GM12878 (cell line): ENCODE measurements at regions not wholly inside any gene's neighbourhood (a gene's known extent, or its start where the extent isn't known, plus 50 kb on each side); places are given as distances from the start of the nearest gene placed in this dataset.

Experiments used
- ATAC-seq: fragments of 200-7000 bp; cut with Tn5 transposase; 3 replicates; pipeline ENCODE4 v1.9.1; 2020; ENCODE audit warnings: mild to moderate bottlenecking, moderate library complexity
- BruUV-seq: library from RNA; stranded (reverse); fragments of 400-500 nt; replicated peaks from 2 replicates; lab custom pipeline; 2021; lab: Mats Ljungman, UMichigan
- CTCF ChIA-PET: fragments of 300-600 bp; sonication (Branson Sonifier 250); formaldehyde crosslinking; extraction: SDS; loops from one replicate; lab custom pipeline; 2021; ENCODE audit warnings: inconsistent platforms; lab: Yijun Ruan, JAX
- POLR2A ChIA-PET: fragments of 350-600 bp; formaldehyde crosslinking; extraction: SDS; loops from one replicate; lab custom pipeline; 2021; ENCODE audit warnings: inconsistent platforms; lab: Charles Lee
- RAD21 ChIA-PET: fragments of 300-600 bp; sonication (Branson Sonifier 250); formaldehyde crosslinking; loops from one replicate; lab custom pipeline; 2023; ENCODE audit warnings: antibody characterized with exemption; ENCODE audit not compliant: unreplicated experiment; lab: Charles Lee
- SMC1A ChIA-PET: fragments of 300-600 bp; sonication (Branson Sonifier 250); formaldehyde crosslinking; loops from one replicate; lab custom pipeline; 2023; ENCODE audit not compliant: unreplicated experiment, uncharacterized antibody; lab: Charles Lee
- DNase-seq: peaks from one replicate; pipeline ENCODE4 v3.0.0-alpha.2; 2011; ENCODE audit warnings: low read depth, low spot score
- FAIRE-seq: peaks from 3 replicates; lab custom pipeline; 2011; peaks lifted over from hg19 to GRCh38; lab: Jason Lieb, UNC
- H2AFZ ChIP-seq: 2 replicates; pipeline ENCODE4 v1.6.0; 2011; ENCODE audit warnings: low read depth, low read length, control low read depth; ENCODE audit not compliant: control insufficient read depth
- H3K27ac ChIP-seq: 2 replicates; pipeline ENCODE4 v1.5.1; 2011; ENCODE audit warnings: control low read depth; ENCODE audit not compliant: control insufficient read depth, insufficient read depth
- H3K27me3 ChIP-seq, 2 experiments: replicated peaks in 1 of 2; 2 replicates each; pipeline versions ENCODE4 v1.6.0 to v1.6.1; 2011; ENCODE audit warnings: low read length in 1 of 2; ENCODE audit not compliant: control insufficient read depth in 2 of 2, insufficient read depth in 2 of 2
- H3K36me3 ChIP-seq, 2 experiments: 2 replicates each; pipeline ENCODE4 v1.5.1; 2011; ENCODE audit warnings: low read length in 1 of 2; ENCODE audit not compliant: control insufficient read depth in 2 of 2, insufficient read depth in 2 of 2
- H3K4me1 ChIP-seq: 2 replicates; pipeline ENCODE4 v1.6.1; 2011; ENCODE audit warnings: mild to moderate bottlenecking, low read length, moderate library complexity, mixed read lengths; ENCODE audit not compliant: control insufficient read depth, insufficient read depth
- H3K4me2 ChIP-seq: 2 replicates; pipeline ENCODE4 v1.6.0; 2011; ENCODE audit warnings: control low read depth; ENCODE audit not compliant: control insufficient read depth, insufficient read depth
- H3K4me3 ChIP-seq: fragments of 200-600 bp; sonication (generic); 2 replicates; pipeline ENCODE4 v1.5.1; 2016
- H3K79me2 ChIP-seq: 2 replicates; pipeline ENCODE4 v1.6.0; 2011; ENCODE audit warnings: low read length; ENCODE audit not compliant: control insufficient read depth, insufficient read depth
- H3K9ac ChIP-seq: 2 replicates; pipeline ENCODE4 v1.8.0; 2011; ENCODE audit warnings: low read length, control low read depth, mixed read lengths; ENCODE audit not compliant: control insufficient read depth, insufficient read depth
- H3K9me3 ChIP-seq: replicated peaks from 3 replicates; pipeline ENCODE4 v1.5.1; 2011; ENCODE audit warnings: mild to moderate bottlenecking, low read length; ENCODE audit not compliant: control insufficient read depth, insufficient read depth
- H4K20me1 ChIP-seq: 2 replicates; pipeline ENCODE4 v1.6.0; 2011; ENCODE audit not compliant: control insufficient read depth, insufficient read depth
- ESRRA ChIP-seq: IDR thresholded peaks from 2 replicates; pipeline ENCODE4 v1.6.1; 2012; ENCODE audit warnings: mild to moderate bottlenecking, low read length, improper control_type of control experiment
- FOS ChIP-seq: IDR thresholded peaks from 3 replicates; pipeline ENCODE4 v1.6.1; 2011; ENCODE audit warnings: borderline replicate concordance; ENCODE audit not compliant: insufficient read length; ENCODE audit errors: extremely low read depth
- FOXK2 ChIP-seq: fragments of 450-650 bp; IDR thresholded peaks from 2 replicates; pipeline ENCODE4 v1.6.1; 2017; ENCODE audit warnings: mild to moderate bottlenecking, moderate library complexity
- NKRF ChIP-seq: fragments of 450-650 bp; conservative IDR thresholded peaks from 2 replicates; pipeline ENCODE4 v1.6.1; 2017; ENCODE audit warnings: mild to moderate bottlenecking, moderate library complexity
- SMARCA5 ChIP-seq: fragments of 450-650 bp; IDR thresholded peaks from 2 replicates; pipeline ENCODE4 v1.6.1; 2017; ENCODE audit warnings: mild to moderate bottlenecking
- YBX1 ChIP-seq: fragments of 450-650 bp; IDR thresholded peaks from 2 replicates; pipeline ENCODE4 v1.6.1; 2016; ENCODE audit warnings: antibody characterized with exemption
- WGBS: methylation state at CpG from one replicate; pipeline ENCODE4 v1.1.6; 2016; ENCODE audit warnings: low lambda C conversion rate; ENCODE audit not compliant: insufficient replicate concordance, insufficient coverage; ENCODE audit errors: missing lambda C conversion rate; 5-methylcytosine and 5-hydroxymethylcytosine counted together
- in situ Hi-C: fragments of 300-500 bp; cut with MboI; formaldehyde crosslinking; loops from 9 replicates; pipeline ENCODE4 v1.14.3; 2018; ENCODE audit warnings: mixed read lengths
- intact Hi-C: fragments of 100-400 bp; cut with micrococcal nuclease; formaldehyde crosslinking; loops from one replicate; pipeline ENCODE4 v1.14.2; 2022; ENCODE audit not compliant: unreplicated experiment

GRCh38 chr6:130699742-130700141, 127.5 kb upstream of the SMLR1 start:
- no peak for ATAC-seq
- H3K9ac ChIP-seq: no peak overlapping the region
- H4K20me1 ChIP-seq: no peaks in the 10 kb centered on the region
- POLR2A ChIA-PET: no interaction called here
- intact Hi-C loops (loop anchor here (2.0 to 10.0 kb wide), 4 partner anchors 77 to 645 kb away; no protein-coding TSS in a partner anchor), in situ Hi-C loops (loop anchor here (5.0 kb wide), 1 partner anchor 377 kb away; no protein-coding TSS in a partner anchor)
- H3K4me3 ChIP-seq: no peak overlapping the region
- no peaks in the 10 kb centered on the region; the same call in 2 of the 3 replicates for H3K9me3 ChIP-seq
- BruUV-seq: no TSS peak
- FAIRE-seq: no peak
- CTCF ChIA-PET: interaction anchor here (0.7 to 6.5 kb wide), 9 partner anchors 9 to 373 kb away, joined by 3 to 200 read pairs (median 5); partner anchors contain the start of gene TMEM200A
- H3K27me3 ChIP-seq: no peaks in the 10 kb centered on the region
- H3K36me3 ChIP-seq: no peaks in the 10 kb centered on the region
- H3K79me2 ChIP-seq: no peaks in the 10 kb centered on the region
- no peak for TF ChIP-seq NKRF
- no peak for TF ChIP-seq SMARCA5
- no peak for TF ChIP-seq FOXK2
- TF ChIP-seq FOS: no peak
- TF ChIP-seq ESRRA: no peak
- no peak for TF ChIP-seq YBX1
- WGBS: 31% methylated on average over 2 of the region's 2 CpGs
- no peak overlapping the region for H3K4me2 ChIP-seq
- H3K4me1 ChIP-seq: no peaks in the 10 kb centered on the region
- H3K27ac ChIP-seq: no peak overlapping the region
- no peak for DNase-seq
- RAD21 ChIA-PET: interaction anchor here (1.0 to 3.3 kb wide), 7 partner anchors 9 to 408 kb away, joined by 3 to 69 read pairs (median 29); partner anchors contain the start of gene TMEM200A
- no peak overlapping the region for H2AFZ ChIP-seq
- SMC1A ChIA-PET: interaction anchor here (1.0 to 7.3 kb wide), 19 partner anchors 9 to 477 kb away, joined by 3 to 201 read pairs (median 5); partner anchors contain the start of genes SAMD3 and TMEM200A
